Endothelial cell of umbilical vein (primary cell): ENCODE measurements at regions not wholly inside any gene's neighbourhood (a gene's known extent, or its start where the extent isn't known, plus 50 kb on each side); places are given as distances from the start of the nearest gene placed in this dataset.

Experiments used
- CTCF ChIP-seq, 2 donors: IDR thresholded peaks; 1 replicate in 1 of 2; 2 replicates in 1 of 2; pipeline ENCODE4 v1.5.1; 2011; ENCODE audit warnings: low read length in 2 of 2, mild to moderate bottlenecking in 2 of 2, moderate library complexity in 2 of 2, control low read depth in 1 of 2, inconsistent platforms in 1 of 2, low read depth in 1 of 2; ENCODE audit not compliant: insufficient read depth in 1 of 2; ENCODE audit errors: extremely low read depth in 1 of 2
- EZH2 ChIP-seq: IDR thresholded peaks from 2 replicates; pipeline ENCODE4 v1.6.1; 2012; ENCODE audit warnings: borderline replicate concordance, low read depth, mild to moderate bottlenecking, moderate library complexity, low read length, inconsistent platforms; ENCODE audit not compliant: severe bottlenecking
- FOS ChIP-seq: IDR thresholded peaks from 2 replicates; pipeline ENCODE4 v1.6.1; 2011; ENCODE audit warnings: mild to moderate bottlenecking, low read length, moderate library complexity, borderline replicate concordance; ENCODE audit not compliant: insufficient read depth
- JUN ChIP-seq: IDR thresholded peaks from 2 replicates; pipeline ENCODE4 v1.6.1; 2011; ENCODE audit warnings: borderline replicate concordance, low read depth; ENCODE audit not compliant: insufficient read length, insufficient read depth
- MAX ChIP-seq: IDR thresholded peaks from 2 replicates; pipeline ENCODE4 v1.6.1; 2011; ENCODE audit not compliant: insufficient read depth, insufficient read length
- MYC ChIP-seq: IDR thresholded peaks from one replicate; pipeline ENCODE4 v1.6.1; 2011; ENCODE audit warnings: mild to moderate bottlenecking, low read depth, low read length
- POLR2A ChIP-seq: IDR thresholded peaks from 2 replicates; pipeline ENCODE4 v1.6.1; 2012; ENCODE audit warnings: low read depth, mild to moderate bottlenecking, control low read depth, low read length
- POLR2AphosphoS5 ChIP-seq: IDR thresholded peaks from 2 replicates; pipeline ENCODE4 v1.6.1; 2012; ENCODE audit warnings: low read depth, mild to moderate bottlenecking, control low read depth, low read length, moderate library complexity; ENCODE audit not compliant: insufficient read depth

- TF ChIP-seq POLR2A = no peak
- TF ChIP-seq JUN = no peak
- no peak for TF ChIP-seq CTCF (IDR thresholded peaks at IDR 0.05; ENCODE audit: extremely low read depth in 1 of 2, insufficient read depth in 1 of 2, low read depth in 1 of 2, low read length in 2 of 2)
- TF ChIP-seq MYC = no peak
- TF ChIP-seq EZH2 = no peak
- TF ChIP-seq POLR2AphosphoS5 = no peak
- TF ChIP-seq FOS = no peak
- TF ChIP-seq MAX = no peak
Observed at GRCh38 chr20:60497298-60498035, 539.2 kb downstream of the CDH26 start.
